H1 (cell line): ENCODE measurements at regions not wholly inside any gene's neighbourhood (a gene's known extent, or its start where the extent isn't known, plus 50 kb on each side); places are given as distances from the start of the nearest gene placed in this dataset.

ENCODE experiments used
- BACH1 ChIP-seq: IDR thresholded peaks from 2 replicates; pipeline ENCODE4 v1.6.1; 2012; ENCODE audit warnings: low read length, improper control_type of control experiment
- CHD7 ChIP-seq: fragments of 300-600 bp; sonication (generic); IDR thresholded peaks from 2 replicates; pipeline ENCODE4 v1.7.1; 2012; ENCODE audit warnings: low read length, moderate library complexity, mild to moderate bottlenecking, inconsistent platforms; ENCODE audit not compliant: insufficient replicate concordance
- PHF8 ChIP-seq: fragments of 200-600 bp; sonication (generic); conservative IDR thresholded peaks from 2 replicates; pipeline ENCODE4 v1.7.1; 2012; ENCODE audit warnings: low read depth, mild to moderate bottlenecking, inconsistent platforms, low read length, moderate library complexity
- SIN3A ChIP-seq, 2 experiments: IDR thresholded peaks in 1 of 2; conservative IDR thresholded peaks in 1 of 2; 2 replicates each; pipeline ENCODE4 v1.6.1; 2011 to 2012; ENCODE audit warnings: low read length in 2 of 2, improper control_type of control experiment in 1 of 2, low read depth in 1 of 2, mild to moderate bottlenecking in 1 of 2
- SIRT6 ChIP-seq: IDR thresholded peaks from one replicate; pipeline ENCODE4 v1.7.1; 2012; ENCODE audit warnings: low read length, inconsistent platforms
- TCF12 ChIP-seq: IDR thresholded peaks from 2 replicates; pipeline ENCODE4 v1.6.1; 2011; ENCODE audit warnings: low read depth, mild to moderate bottlenecking, low read length

GRCh38 chr15:98452238-98452637 lies 196.1 kb upstream of the IGF1R start (continued):
- TF ChIP-seq TCF12 = no peak
- TF ChIP-seq CHD7 = no peak
- TF ChIP-seq SIN3A (conservative IDR thresholded peaks at IDR 0.05 in 1 of 2, IDR thresholded peaks at IDR 0.05 in 1 of 2; ENCODE audit: low read depth in 1 of 2, low read length in 2 of 2) = no peak
- no peak for TF ChIP-seq PHF8
- no peak for TF ChIP-seq SIRT6
- TF ChIP-seq BACH1 = no peak
